ENCODE measurements at regions not wholly inside any gene's neighbourhood (a gene's known extent, or its start where the extent isn't known, plus 50 kb on each side); places are given as distances from the start of the nearest gene placed in this dataset.

- TF ChIP-seq ZNF462 (CRISPR knock-in tag; IDR thresholded peaks at IDR 0.05) = no peak
Observed at GRCh38 chr2:120472031-120472430, 126.1 kb downstream of the INHBB start (continued).

- DNase-seq (ENCODE audit: low spot score) = no peak
- H3K27me3 ChIP-seq (ENCODE audit: insufficient read depth) = peaks cover 61% of the 10 kb centered on the region
- H3F3A ChIP-seq (replicated peaks; ENCODE audit: low read depth) = no peaks in the 10 kb centered on the region
- H2AFZ ChIP-seq = no peak overlapping the region
- H4K20me1 ChIP-seq (replicated peaks; ENCODE audit: insufficient read depth) = peaks cover 5% of the 10 kb centered on the region
- Mint-ChIP-seq H3K4me1 (no peaks in the 10 kb centered on the region), H3K9me3 (no peaks in the 10 kb centered on the region), H3K27ac (no peak overlapping the region), H3K4me3 (no peak overlapping the region), H3K27me3 (ENCODE audit: insufficient read depth, low read depth, poor library complexity) (peaks cover 51% of the 10 kb centered on the region), H3K36me3 (ENCODE audit: low read depth) (no peaks in the 10 kb centered on the region)
- no peak overlapping the region for H3K4me3 ChIP-seq
- H3K27ac ChIP-seq (ENCODE audit: low read depth) = no peak overlapping the region
- ATAC-seq = no peak
- H3K9me2 ChIP-seq (ENCODE audit: insufficient read depth) = no peaks in the 10 kb centered on the region
- no peaks in the 10 kb centered on the region for H3K79me2 ChIP-seq (replicated peaks; ENCODE audit: insufficient read depth)
- H3K4me2 ChIP-seq = no peak overlapping the region
- no peaks in the 10 kb centered on the region for H3K36me3 ChIP-seq (ENCODE audit: insufficient read depth)
- H3K4me1 ChIP-seq (ENCODE audit: insufficient read depth) = no peaks in the 10 kb centered on the region
- no peak for TF ChIP-seq ETS1 (IDR thresholded peaks at IDR 0.05)
- no peak for TF ChIP-seq CREB1 (CRISPR knock-in tag; IDR thresholded peaks at IDR 0.05; ENCODE audit: low read depth)
- TF ChIP-seq ZNF462 (CRISPR knock-in tag; IDR thresholded peaks at IDR 0.05) = no peak
- TF ChIP-seq ZNF114 (CRISPR knock-in tag; IDR thresholded peaks at IDR 0.05) = no peak
- TF ChIP-seq ZNF331 (CRISPR knock-in tag; IDR thresholded peaks at IDR 0.05; ENCODE audit: low read depth) = no peak
- no peak for TF ChIP-seq EZH2phosphoT487 (IDR thresholded peaks at IDR 0.05; ENCODE audit: unreplicated experiment)
- no peak for TF ChIP-seq CTCF (conservative IDR thresholded peaks at IDR 0.05; ENCODE audit: low read depth in 2 of 2)
Observed at GRCh38 chr2:120472891-120473309, 127.0 kb downstream of the INHBB start.
